HL-60 (cell line): ENCODE measurements at regions not wholly inside any gene's neighbourhood (a gene's known extent, or its start where the extent isn't known, plus 50 kb on each side); places are given as distances from the start of the nearest gene placed in this dataset.

Experiments used
- DNase-seq, 2 experiments: peaks; one replicate each; pipeline ENCODE4 v3.0.0-alpha.2; 2010 to 2020; ENCODE audit warnings: low read depth in 1 of 2, low spot score in 1 of 2
- H3K27ac ChIP-seq: fragments of 250-450 bp; sonication (Bioruptor Pico); replicated peaks from 2 replicates; pipeline ENCODE4 v1.5.1; 2020; ENCODE audit warnings: mild to moderate bottlenecking, moderate library complexity
- H3K27me3 ChIP-seq: fragments of 250-450 bp; sonication (Bioruptor Pico); 2 replicates; pipeline ENCODE4 v1.5.1; 2021; ENCODE audit warnings: mild to moderate bottlenecking, moderate library complexity; ENCODE audit not compliant: insufficient read depth, poor library complexity, severe bottlenecking
- H3K4me3 ChIP-seq: replicated peaks from 2 replicates; pipeline ENCODE4 v1.5.1; 2011; ENCODE audit warnings: mild to moderate bottlenecking, control low read depth, low read length; ENCODE audit not compliant: insufficient read depth
- GABPA ChIP-seq: IDR thresholded peaks from 2 replicates; pipeline ENCODE4 v1.6.1; 2012; ENCODE audit warnings: low read depth
- POLR2AphosphoS5 ChIP-seq: IDR thresholded peaks from 2 replicates; pipeline ENCODE4 v1.6.1; 2012; ENCODE audit warnings: low read depth
- SPI1 ChIP-seq: IDR thresholded peaks from 2 replicates; pipeline ENCODE4 v1.6.1; 2012; ENCODE audit warnings: low read depth, mild to moderate bottlenecking, borderline replicate concordance
- TF ChIP-seq, protein P1 (sequence below): IDR thresholded peaks from 2 replicates; pipeline ENCODE4 v1.6.1; 2012; ENCODE audit warnings: low read depth; ENCODE audit not compliant: insufficient replicate concordance
- TF ChIP-seq, protein P2 (sequence below): IDR thresholded peaks from one replicate; pipeline ENCODE4 v1.5.1; 2011; ENCODE audit warnings: low read length, control low read depth, inconsistent platforms; ENCODE audit not compliant: insufficient read depth

GRCh38 chr22:22746061-22746962 lies 101.9 kb downstream of the GGTLC2 start:
- DNase-seq = no peak
- peaks cover 8% of the 10 kb centered on the region for H3K27me3 ChIP-seq
- H3K27ac ChIP-seq = no peak overlapping the region
- TF ChIP-seq SPI1 (no peak), GABPA (no peak)
- TF ChIP-seq, protein P1, sequence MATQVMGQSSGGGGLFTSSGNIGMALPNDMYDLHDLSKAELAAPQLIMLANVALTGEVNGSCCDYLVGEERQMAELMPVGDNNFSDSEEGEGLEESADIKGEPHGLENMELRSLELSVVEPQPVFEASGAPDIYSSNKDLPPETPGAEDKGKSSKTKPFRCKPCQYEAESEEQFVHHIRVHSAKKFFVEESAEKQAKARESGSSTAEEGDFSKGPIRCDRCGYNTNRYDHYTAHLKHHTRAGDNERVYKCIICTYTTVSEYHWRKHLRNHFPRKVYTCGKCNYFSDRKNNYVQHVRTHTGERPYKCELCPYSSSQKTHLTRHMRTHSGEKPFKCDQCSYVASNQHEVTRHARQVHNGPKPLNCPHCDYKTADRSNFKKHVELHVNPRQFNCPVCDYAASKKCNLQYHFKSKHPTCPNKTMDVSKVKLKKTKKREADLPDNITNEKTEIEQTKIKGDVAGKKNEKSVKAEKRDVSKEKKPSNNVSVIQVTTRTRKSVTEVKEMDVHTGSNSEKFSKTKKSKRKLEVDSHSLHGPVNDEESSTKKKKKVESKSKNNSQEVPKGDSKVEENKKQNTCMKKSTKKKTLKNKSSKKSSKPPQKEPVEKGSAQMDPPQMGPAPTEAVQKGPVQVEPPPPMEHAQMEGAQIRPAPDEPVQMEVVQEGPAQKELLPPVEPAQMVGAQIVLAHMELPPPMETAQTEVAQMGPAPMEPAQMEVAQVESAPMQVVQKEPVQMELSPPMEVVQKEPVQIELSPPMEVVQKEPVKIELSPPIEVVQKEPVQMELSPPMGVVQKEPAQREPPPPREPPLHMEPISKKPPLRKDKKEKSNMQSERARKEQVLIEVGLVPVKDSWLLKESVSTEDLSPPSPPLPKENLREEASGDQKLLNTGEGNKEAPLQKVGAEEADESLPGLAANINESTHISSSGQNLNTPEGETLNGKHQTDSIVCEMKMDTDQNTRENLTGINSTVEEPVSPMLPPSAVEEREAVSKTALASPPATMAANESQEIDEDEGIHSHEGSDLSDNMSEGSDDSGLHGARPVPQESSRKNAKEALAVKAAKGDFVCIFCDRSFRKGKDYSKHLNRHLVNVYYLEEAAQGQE = no peak
- TF ChIP-seq, protein P2, sequence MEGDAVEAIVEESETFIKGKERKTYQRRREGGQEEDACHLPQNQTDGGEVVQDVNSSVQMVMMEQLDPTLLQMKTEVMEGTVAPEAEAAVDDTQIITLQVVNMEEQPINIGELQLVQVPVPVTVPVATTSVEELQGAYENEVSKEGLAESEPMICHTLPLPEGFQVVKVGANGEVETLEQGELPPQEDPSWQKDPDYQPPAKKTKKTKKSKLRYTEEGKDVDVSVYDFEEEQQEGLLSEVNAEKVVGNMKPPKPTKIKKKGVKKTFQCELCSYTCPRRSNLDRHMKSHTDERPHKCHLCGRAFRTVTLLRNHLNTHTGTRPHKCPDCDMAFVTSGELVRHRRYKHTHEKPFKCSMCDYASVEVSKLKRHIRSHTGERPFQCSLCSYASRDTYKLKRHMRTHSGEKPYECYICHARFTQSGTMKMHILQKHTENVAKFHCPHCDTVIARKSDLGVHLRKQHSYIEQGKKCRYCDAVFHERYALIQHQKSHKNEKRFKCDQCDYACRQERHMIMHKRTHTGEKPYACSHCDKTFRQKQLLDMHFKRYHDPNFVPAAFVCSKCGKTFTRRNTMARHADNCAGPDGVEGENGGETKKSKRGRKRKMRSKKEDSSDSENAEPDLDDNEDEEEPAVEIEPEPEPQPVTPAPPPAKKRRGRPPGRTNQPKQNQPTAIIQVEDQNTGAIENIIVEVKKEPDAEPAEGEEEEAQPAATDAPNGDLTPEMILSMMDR = no peak
- no peak overlapping the region for H3K4me3 ChIP-seq

- Histone ChIP-seq H3K27ac (no peak overlapping the region), H3K27me3 (peaks cover 8% of the 10 kb centered on the region), H3K4me3 (no peak overlapping the region)
- DNase-seq = no peak
- TF ChIP-seq, protein P1 = no peak
- TF ChIP-seq, protein P2 = no peak
- TF ChIP-seq GABPA (no peak), POLR2AphosphoS5 (no peak), SPI1 (no peak)
Measured at GRCh38 chr22:22746963-22747933, 102.8 kb downstream of the GGTLC2 start.

DNA sequence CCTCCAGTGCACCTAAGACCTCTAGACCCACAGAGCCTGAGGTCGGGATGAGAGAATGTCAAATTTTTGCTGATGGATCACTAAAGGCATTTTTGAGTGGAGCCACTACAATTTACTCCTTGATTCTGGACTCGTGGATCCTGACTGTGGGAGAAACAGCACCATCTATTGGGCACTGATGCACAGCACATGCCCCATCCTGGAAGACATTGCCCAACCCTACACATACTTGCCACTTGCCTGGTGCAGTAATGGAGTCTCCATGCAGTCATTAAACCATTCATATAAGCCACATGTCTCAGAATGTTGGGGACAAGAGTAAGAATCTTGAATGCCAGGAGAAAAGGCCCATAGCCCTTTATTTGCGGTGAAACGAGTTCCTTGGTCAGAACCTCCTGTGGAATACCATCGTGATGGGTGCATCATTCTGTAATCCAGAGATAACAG lies 103.9 kb downstream of the GGTLC2 start:
- TF ChIP-seq, protein P1 = no peak
- TF ChIP-seq, protein P2 = peak; percentile 81
- H3K27me3 ChIP-seq = peaks cover 5% of the 10 kb centered on the region
- DNase-seq = peak; percentile 17 to 60

More for the DNA sequence above, 103.9 kb downstream of the GGTLC2 start:
- H3K4me3 ChIP-seq = no peak overlapping the region
- H3K27ac ChIP-seq = no peak overlapping the region
